Peyer's patch (tissue), 4 donors: ENCODE measurements at regions not wholly inside any gene's neighbourhood (a gene's known extent, or its start where the extent isn't known, plus 50 kb on each side); places are given as distances from the start of the nearest gene placed in this dataset.

ENCODE experiments used
- CTCF ChIP-seq, 6 experiments: fragments of 450-650 bp in 4 of 6; fragments of 200-600 bp in 2 of 6; sonication (generic) in 1 of 6; IDR thresholded peaks; one replicate each; pipeline ENCODE4 v1.5.1; 2017 to 2019; ENCODE audit warnings: antibody characterized with exemption in 6 of 6, mild to moderate bottlenecking in 3 of 6, moderate library complexity in 1 of 6
- POLR2A ChIP-seq, 2 donors: fragments of 450-650 bp; IDR thresholded peaks; one replicate each; pipeline ENCODE4 v1.5.1; 2017; ENCODE audit warnings: antibody characterized with exemption in 2 of 2, mild to moderate bottlenecking in 2 of 2, moderate library complexity in 2 of 2

- TF ChIP-seq CTCF (IDR thresholded peaks at IDR 0.05) = no peak
- TF ChIP-seq POLR2A (IDR thresholded peaks at IDR 0.05) = no peak
Measured at GRCh38 chr3:127418560-127419147, 130.8 kb upstream of the PRR20G start.
